ENCODE measurements at regions not wholly inside any gene's neighbourhood (a gene's known extent, or its start where the extent isn't known, plus 50 kb on each side); places are given as distances from the start of the nearest gene placed in this dataset.

DNA sequence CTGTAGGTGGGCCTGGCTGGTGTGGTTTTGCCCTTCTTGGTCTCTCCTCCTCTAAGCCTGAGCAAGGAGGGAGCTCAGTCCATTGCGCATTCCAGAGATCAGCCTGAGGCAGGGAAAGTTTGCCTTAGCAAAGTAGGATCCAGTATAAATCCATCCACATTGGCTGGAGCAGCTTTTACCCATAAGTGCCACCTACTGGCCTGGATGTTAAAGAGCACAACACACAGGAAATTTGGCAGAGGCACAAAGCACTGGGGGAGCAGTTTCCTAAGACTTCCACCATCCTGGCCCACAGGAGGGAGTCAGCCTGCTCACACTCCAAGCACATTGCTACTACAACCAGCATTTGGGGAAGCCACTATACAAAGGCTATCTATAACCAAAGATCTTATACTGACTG lies 1124.2 kb downstream of the SLITRK1 start:
- no peak for DNase-seq

DNA sequence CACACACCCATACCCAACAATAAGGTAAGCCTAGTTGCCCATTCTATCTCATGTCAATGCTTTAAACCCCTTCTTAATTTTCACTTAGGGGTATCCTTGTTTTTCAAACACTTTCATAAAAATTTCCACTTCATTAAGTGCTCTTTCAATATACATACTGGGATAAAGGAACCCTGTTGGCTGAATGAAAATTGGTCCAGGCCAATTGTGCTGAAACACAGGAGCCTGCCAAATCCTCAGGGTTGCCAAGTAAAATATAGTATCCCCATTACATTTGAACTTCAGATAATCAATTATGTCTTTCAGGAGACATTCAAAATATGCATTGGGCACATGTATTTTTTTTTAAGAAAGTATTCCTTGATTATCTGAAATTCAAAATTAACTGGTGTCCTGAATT lies 1131.1 kb downstream of the SLITRK1 start:
- DNase-seq = no peak

DNA sequence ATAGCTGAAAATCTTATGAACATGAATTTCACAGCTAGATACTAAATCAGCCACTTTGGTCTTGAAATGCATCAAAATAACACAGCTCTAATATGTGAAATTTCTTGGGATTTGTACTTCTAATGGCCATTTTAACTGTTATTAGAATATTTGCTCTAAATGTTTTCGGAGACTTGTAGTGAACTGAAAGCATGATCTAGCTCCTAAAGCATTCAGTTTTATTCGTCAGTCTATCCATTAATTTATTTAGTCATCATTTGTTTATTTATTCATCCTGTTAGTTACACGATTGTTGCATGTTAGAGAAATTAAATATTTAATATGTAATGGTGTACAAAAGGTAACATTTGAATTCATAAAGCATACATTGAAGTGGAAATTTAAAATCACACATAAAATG lies 1132.7 kb downstream of the SLITRK1 start:
- DNase-seq = no peak

DNA sequence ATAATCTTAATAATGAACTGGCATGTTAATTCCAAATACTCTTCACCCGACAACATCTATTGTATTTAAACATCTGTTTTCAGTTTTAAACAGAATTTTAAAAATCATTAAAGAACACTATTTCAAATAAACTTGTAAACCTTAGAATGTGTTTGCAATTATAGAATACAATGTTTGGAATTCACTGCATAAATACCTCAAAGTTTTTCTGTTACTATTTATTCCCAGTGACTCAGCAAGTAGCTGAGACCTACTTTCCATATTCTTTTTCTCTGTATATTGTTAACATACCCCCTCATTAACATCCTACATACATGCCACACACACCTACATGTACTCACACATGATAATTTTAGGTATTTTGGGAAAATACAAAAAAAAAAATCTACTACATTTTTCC lies 1134.3 kb downstream of the SLITRK1 start:
- no peak for DNase-seq

DNA sequence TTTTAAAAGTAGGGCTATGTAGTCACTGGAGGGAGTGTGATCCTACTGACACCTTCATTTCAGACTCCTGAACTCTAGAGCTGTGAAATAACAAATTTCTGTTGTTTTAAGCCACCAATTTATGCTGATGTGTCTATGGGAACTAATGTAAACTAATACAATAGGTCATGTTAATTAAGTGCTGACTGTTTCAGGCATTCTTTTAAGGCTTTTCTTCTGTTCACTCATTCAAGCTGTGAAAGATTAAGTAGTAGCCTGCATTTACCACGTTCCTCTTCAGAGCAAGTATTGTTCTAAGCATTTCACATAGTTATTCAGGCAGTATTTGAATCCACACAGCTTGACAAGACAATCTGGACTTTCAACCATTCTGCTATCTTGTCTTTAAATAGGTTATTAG lies 1135.0 kb downstream of the SLITRK1 start:
- no peak for DNase-seq

DNA sequence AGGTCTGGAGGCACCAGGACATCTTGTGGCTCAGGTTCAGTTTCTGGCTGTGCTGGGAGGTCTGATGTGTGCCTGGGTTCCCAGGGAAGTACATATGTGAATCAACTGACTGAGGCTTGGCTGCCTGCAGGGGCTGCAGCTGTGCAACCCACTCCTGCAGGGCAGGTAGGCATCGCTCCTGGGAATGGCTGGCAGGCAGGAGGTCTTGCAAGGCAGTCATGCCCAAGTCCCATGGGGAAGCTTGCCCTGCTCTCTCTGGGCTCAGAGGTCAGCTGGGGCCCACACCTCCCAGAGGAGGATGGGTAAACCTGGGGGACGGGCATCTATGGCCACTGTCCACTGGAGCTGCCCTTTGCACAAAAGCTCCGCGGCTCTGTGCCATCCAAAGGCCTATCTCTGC lies 1141.8 kb downstream of the SLITRK1 start:
- no peak for DNase-seq

DNA sequence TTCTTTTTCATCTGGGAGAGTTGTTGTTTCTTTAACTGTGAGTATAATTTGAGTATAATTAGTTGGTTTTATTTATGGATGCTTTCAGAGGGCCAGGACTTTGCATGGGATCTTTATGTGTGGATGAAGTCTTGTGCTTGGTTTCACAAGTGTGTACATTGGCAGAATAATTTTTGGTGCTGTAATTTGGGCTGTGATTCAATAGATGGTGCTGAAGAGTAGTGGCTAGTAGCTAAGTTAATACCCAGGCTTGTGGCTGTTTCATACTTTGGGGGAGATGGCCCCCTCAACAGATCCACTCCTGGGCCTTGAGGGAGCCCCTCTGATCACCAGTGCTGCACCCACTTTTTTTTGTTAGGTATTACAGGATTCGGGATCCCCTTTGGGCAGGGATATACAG lies 1142.4 kb downstream of the SLITRK1 start:
- no peak for DNase-seq

DNA sequence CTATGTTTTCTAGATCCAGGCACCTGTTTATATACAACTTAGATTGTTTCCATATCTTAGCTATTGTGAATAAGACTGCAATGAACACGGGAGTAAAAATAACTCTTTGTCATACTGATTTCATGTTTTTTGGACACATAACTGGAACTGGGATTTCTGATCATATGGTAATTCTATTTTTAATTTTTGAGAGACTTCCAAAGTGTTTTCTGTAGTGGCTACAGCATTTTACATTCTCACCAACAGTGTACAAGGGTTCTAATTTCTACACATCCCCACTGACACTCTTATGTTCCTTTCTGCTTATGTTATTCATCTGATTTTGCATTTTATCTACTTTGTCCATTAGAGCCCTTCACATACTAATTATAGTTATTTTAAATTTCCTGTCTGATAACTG lies 1152.9 kb downstream of the SLITRK1 start:
- DNase-seq = no peak

DNA sequence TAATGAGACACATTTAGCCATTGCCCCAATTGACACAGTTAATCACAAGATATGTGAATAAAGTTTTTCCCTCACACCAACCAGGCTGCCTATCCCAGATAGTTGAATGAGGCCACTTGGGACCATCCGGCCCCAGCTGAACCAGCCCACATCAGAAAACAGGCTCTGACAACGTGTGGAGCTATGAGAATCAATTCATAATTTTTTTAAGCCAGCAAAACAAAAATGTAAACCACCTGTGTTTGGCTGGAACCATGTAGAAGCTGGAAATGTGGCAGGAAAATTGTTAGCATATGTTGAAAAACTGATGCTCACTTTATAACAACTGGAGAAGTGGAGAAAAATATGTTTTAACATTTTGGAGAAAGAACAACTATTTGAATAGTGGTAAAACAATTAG lies 1161.3 kb downstream of the SLITRK1 start:
- DNase-seq = no peak

DNA sequence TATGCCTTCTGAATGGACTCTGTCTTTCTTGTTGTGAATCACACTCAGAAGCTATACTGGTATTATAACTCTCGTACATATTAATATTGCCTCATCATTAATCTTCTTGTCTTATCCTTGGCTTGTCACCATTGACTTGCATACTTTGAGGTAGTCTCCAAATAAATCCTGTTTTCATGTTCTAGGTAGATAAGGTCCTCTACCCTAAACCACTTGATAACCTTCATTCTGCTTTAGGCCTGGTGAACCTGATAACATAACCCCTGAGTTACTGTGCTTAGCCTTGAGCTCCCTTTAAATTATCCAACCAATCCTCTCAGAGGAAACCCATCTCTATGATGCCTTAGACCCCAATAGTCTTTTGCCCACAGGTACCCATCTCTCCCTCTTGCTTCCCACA lies 1162.3 kb downstream of the SLITRK1 start:
- no peak for DNase-seq

DNA sequence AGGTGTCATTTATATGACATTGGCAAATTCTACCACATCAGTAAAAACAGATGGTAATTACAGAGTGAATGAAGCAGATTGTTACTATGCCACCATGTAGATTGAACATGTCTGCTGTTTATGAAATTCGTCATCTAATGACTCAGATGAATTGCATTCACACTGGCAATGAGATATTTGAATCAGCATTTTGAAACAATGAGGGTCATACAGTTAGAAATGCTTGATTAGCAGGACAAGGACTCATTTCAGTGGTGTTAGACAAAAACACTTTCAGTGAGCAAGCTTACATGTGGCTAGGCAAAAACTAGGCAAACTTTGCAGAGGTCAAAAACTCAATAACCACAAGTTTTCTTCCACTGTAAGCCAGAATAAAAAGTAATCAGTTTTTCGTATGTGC lies 1165.0 kb downstream of the SLITRK1 start:
- DNase-seq = no peak

DNA sequence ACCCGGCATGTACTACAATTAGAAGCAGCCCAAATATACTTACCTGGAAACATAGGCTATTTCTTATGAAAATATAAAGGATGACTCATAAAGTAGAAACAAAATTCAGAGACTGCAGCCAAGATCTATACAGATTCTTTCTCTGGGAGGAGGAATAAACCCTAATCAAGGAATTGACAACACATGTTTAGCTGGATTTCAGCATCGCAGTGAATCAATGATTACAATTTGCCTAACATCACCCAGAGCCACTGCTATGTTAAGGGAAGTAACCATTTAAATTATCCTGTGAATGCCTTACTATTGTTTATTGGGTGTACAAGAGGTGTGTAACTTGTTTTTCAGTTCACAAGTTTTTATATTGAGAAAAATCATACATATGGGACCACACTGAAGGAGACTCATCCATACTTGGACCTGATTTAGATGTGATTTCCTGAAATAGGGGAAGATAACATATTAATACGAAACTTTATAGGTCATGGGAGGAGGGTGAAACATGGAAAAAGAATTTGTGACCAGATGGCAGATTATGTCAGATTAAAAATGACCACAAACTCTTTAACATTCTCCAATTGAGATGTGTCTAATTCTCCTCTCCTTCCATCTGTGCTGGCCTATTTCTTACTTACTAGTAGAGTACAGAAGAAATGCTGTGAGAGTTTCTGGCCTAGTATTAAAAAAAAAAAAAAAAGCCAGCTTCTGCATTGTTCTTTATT lies 1168.4 kb downstream of the SLITRK1 start:
- DNase-seq = no peak

DNA sequence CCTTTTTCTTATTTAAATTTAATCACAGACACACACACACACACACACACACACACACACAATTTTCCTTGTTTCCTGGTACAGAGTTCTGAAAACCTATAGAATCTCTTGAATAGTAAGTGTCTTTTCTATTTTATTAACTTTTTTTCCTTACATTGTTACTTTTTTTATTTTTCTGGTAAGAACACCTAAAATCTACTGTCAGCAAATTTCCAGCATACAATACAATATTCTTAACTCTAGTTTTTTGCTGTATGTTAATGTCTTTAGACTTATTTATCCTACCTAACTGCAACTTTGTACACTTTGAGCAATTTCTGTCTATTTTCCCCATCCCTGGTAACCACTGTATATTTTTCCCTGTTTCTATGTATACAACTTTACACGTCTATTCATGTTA lies 1179.8 kb downstream of the SLITRK1 start:
- DNase-seq = no peak

DNA sequence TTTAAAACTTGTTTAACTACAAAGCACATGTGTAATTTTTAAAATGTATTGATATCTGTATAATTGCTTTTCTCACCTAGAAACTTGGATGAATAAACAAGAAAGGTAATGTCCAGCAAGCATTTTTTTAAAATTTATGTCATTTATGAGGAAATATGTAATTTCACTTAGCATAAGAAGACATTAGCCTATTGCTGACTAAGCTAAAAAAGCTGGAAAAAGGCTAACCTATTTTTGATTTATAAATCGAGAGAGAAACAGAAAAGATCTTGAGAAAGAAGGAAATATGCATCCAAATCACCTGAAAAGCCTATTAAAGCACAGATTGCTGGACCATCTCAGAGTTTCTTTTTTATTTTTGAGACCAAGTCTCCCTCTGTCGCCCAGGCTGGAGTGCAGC lies 1181.3 kb downstream of the SLITRK1 start:
- no peak for DNase-seq

DNA sequence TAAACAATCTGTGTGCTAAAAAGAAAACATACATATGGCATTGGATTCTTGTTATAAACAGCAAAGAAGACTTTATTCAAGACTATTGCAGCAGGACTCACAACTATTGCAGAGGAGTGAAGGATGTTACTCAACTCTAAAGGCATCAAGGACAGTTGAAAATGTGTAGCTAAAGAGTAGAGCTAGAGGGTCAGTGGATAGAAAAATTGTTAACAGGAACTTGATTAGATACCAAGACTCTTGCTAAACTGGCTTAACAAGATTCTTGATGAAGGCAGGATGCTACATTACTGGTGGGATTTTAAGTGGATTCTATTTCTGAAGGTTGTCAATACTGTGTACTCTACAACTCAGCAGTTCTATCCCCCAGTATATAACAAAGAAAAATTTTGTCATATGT lies 1183.3 kb downstream of the SLITRK1 start:
- no peak for DNase-seq

DNA sequence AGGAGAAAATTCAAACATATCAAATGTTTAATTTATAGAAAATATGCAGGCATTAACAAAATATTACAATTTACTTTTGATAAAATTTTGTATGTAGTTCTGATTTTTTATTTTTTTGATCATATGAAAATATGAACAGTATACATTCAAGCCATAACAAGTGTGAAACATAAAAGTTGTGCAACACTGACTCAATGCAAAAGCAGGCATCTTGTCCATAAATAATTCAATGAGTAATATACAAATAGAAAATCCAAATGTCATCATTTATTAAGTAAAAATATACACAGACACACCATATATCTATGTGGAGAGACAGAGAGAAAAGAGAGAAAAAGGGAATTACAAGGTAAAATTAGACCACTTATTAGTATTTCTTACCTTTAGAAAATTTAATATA lies 1183.9 kb downstream of the SLITRK1 start:
- no peak for DNase-seq

DNA sequence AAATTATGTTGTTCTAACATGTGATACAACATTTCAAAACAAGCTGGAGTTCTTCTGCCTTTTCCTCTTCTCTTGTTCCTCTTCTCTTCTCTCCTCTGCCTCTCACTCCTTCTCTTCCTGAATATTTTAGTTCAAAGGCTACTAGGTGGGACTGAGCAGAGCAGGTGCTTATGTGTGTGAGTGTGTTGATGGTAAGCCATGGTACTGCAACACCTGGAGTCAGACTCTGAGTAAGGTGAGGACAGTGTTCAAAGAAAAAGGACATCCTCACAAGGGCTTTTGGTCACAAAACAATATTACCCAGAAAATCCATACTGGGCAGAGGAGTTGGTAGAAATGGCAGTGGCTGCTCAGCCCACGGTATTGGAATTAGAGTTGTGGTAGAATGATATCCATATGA lies 1188.7 kb downstream of the SLITRK1 start:
- no peak for DNase-seq

DNA sequence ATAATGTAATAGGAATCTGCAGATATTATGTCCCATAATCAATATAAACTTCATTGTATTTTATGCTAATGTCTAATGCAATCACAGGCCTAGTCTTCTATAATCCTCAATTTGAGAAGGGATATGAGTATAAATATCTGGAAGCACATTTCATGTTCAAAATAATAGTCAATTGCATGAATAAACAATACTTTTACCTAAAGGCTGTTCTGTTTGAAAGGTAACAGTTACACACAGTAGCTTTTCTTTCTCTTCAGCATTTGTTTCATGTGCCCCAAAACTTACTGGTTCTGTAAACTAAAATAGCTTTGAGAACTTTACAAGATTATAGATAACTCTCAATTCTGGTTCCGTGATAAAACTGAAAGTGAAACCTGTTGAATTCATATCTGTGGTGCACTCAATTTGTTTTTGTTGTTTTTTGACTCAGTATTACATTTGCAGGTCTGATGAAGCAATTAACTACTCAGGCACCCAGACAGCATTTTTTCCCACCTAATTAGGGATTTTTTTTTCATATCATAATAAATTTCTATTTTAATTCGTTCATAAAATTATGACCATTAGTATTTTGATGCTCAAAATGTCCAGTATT lies 1193.8 kb downstream of the SLITRK1 start:
- no peak for DNase-seq

DNA sequence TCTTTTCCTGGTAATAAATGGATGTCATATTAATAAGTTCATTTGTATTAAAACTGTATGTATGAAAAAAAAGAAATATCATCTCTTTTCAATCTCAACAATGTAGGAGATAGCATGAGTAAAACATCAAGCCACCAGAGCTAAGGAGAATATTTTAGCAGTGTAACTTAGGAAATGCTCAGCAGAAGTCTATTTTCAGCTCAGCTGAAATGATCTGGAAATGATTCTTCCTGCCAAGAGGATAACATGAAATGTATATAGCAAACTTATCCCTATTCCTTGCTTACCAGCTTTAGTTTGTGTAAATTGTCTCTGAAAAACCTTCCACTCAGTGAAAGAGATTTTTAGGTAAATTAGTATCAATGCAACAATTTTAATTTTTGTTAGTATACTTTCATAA lies 1194.4 kb downstream of the SLITRK1 start:
- no peak for DNase-seq

DNA sequence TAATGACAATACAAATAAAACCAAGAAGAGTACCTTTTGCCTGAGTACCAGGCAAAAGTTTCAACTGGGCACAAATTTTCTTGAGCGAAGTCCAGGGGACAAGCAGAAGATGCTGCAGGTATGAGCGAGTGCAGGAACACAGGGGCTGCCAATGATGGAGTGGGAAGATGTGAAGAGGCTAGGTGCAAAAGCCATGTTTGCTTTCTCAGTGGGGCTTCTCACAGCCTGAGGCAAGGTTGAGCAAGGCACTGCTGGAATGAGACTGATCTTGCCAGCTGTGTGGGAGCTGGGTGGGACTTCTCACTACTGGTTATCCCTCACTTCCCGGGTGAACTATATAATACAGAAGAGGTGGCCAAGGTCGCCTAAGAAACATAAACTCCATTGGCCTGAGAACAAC lies 1200.7 kb downstream of the SLITRK1 start:
- no peak for DNase-seq

DNA sequence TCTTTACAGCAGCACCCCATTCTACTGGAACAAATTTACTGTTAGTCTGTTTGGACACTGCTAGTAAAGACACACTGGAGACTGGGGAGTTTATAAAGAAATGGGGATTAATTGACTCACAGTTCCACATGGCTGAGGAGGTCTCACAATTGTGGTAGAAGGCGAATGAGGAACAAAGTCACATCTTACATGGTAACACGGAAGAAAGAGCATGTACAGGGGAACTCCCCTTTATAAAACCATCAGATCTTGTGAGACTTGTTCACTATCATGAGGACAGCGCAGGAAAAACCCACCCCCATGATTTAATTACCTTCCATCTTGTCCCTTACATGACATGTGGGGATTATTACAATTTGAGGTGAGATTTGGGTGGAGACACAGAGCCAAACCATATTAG lies 1204.2 kb downstream of the SLITRK1 start:
- DNase-seq = no peak

DNA sequence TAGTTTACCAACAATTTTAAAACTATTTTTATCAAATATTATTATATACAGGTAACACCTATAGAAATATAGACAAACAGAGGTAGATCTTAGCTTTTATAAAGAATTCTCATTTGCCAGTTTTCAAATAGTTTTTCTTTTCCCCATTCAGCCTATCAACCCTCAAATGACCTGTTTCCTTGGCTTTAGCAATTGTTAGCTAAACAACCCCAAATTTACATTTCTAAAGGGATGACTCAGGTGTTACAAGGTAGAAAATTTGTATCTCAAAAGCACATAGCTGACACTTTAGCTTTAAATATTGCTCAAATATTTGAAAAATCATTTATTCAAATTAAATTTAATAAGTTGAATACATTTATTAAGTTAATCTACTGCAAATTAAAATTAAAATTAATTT lies 1207.2 kb downstream of the SLITRK1 start:
- DNase-seq = no peak

DNA sequence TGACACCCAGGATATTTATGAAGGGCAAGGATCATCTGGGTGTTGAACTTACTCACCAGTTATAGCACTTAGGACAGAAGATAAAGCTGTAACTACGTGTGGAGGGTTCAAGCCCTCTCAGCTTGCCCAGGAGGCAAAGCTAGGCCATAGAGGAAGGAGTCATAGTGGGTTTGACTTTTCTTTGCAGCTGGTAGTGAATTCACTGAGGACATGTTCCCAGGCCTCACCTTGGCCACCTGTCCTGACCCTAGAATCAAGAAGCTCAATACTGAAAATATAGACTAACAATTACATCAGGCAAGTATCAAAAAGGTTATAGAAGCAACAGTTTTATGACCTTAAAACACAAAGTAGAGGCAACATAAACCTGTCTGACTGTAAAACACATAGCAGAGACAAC lies 1207.7 kb downstream of the SLITRK1 start:
- DNase-seq = no peak

DNA sequence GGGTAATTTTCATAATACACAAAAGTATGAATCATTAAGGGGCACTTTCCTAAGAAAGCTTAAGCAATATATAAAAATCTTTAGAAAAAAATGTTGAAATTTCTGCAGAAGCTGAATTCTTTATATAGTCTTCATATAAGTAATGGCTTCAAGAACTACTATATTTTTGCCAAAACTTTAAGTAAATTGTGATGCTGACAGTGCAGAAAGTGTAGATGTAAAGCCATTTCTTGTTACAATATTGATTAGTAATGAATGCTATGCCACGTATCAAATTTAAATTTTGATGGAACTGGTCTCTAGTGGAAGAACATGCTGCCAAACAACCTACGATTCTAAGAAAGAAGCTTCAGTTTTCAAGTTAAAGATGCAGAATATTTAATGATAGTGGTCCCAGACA lies 1210.0 kb downstream of the SLITRK1 start:
- DNase-seq = no peak

DNA sequence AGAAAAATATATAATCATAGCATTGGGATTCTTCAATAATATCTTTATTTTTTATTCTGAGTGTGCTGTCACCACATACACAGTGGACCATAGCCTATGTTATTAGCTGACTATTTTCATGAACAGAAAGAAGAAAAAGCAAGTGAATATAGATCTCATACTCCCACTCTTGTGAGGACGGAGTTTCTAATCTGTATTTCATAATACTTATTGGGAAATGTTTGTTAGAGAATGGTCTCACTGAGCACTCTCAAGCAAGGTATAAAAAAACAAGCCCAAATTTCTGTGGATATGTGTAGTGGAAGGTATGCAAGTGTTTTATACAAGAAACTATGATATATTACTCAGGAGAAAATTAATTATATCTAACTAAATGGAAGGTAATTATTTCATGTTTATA lies 1218.1 kb downstream of the SLITRK1 start:
- DNase-seq = no peak
